Thoracic aorta (tissue), 2 donors: ENCODE measurements at regions not wholly inside any gene's neighbourhood (a gene's known extent, or its start where the extent isn't known, plus 50 kb on each side); places are given as distances from the start of the nearest gene placed in this dataset.

Experiments used
- ATAC-seq: fragments of 150-250 bp; one replicate; pipeline ENCODE4 v1.8.0; 2017; ENCODE audit warnings: low read depth; ENCODE audit not compliant: insufficient number of reproducible peaks, low FRiP score
- DNase-seq: peaks from one replicate; pipeline ENCODE4 v3.0.0-alpha.2; 2020; ENCODE audit warnings: low spot score
- H3K27ac ChIP-seq, 2 donors: fragments of 200-600 bp; sonication (generic); 1 replicate in 1 of 2; 2 replicates in 1 of 2; pipeline ENCODE4 v1.5.1; 2016; ENCODE audit warnings: mild to moderate bottlenecking in 2 of 2, moderate library complexity in 2 of 2
- H3K27me3 ChIP-seq: fragments of 200-600 bp; sonication (generic); replicated peaks from 2 replicates; pipeline ENCODE4 v1.6.0; 2016; ENCODE audit warnings: mild to moderate bottlenecking; ENCODE audit not compliant: insufficient read depth
- H3K36me3 ChIP-seq: fragments of 200-600 bp; sonication (generic); one replicate; pipeline ENCODE4 v1.5.1; 2016
- H3K4me1 ChIP-seq, 2 donors: fragments of 200-600 bp; sonication (generic); 1 replicate in 1 of 2; 2 replicates in 1 of 2; pipeline versions ENCODE4 v1.5.1 to v1.6.0; 2016; ENCODE audit warnings: low read depth in 2 of 2, mild to moderate bottlenecking in 1 of 2; ENCODE audit not compliant: control insufficient read depth in 1 of 2
- H3K4me3 ChIP-seq: fragments of 200-600 bp; sonication (generic); 2 replicates; pipeline ENCODE4 v1.5.1; 2016; ENCODE audit warnings: mild to moderate bottlenecking
- H3K9me3 ChIP-seq: fragments of 200-600 bp; sonication (generic); 2 replicates; pipeline ENCODE4 v1.5.1; 2016
- CTCF ChIP-seq: fragments of 200-600 bp; sonication (generic); IDR thresholded peaks from one replicate; pipeline ENCODE4 v1.5.1; 2019; ENCODE audit warnings: antibody characterized with exemption

GRCh38 chr7:159272739-159273138 is 128.1 kb upstream of the VIPR2 start:
- Histone ChIP-seq H3K9me3 (peaks cover 9% of the 10 kb centered on the region), H3K4me1 (no peaks in the 10 kb centered on the region), H3K36me3 (no peaks in the 10 kb centered on the region), H3K27ac (no peak overlapping the region), H3K27me3 (no peaks in the 10 kb centered on the region), H3K4me3 (no peak overlapping the region)
- ATAC-seq (no peak), DNase-seq (no peak)
- no peak for TF ChIP-seq CTCF

- H3K27ac ChIP-seq, result no peak overlapping the region
- no peak for ATAC-seq
- no peak for TF ChIP-seq CTCF
Measured at GRCh38 chr7:159271781-159272180, 127.1 kb upstream of the VIPR2 start.

GRCh38 chr7:159269745-159270144 is 125.1 kb upstream of the VIPR2 start:
- no peak overlapping the region for H3K27ac ChIP-seq
- DNase-seq (no peak), ATAC-seq (no peak)
- no peaks in the 10 kb centered on the region for H3K27me3 ChIP-seq
- no peak for TF ChIP-seq CTCF
- peaks cover 9% of the 10 kb centered on the region for H3K9me3 ChIP-seq
- no peak overlapping the region for H3K4me3 ChIP-seq
- no peaks in the 10 kb centered on the region for H3K4me1 ChIP-seq
- H3K36me3 ChIP-seq, result no peaks in the 10 kb centered on the region

More at GRCh38 chr7:159271781-159272180, 127.1 kb upstream of the VIPR2 start:
- DNase-seq, result no peak
- Histone ChIP-seq H3K4me3 (no peak overlapping the region), H3K9me3 (peaks cover 9% of the 10 kb centered on the region), H3K27me3 (no peaks in the 10 kb centered on the region), H3K4me1 (no peaks in the 10 kb centered on the region), H3K36me3 (no peaks in the 10 kb centered on the region)

GRCh38 chr7:159263430-159263829 is 118.8 kb upstream of the VIPR2 start:
- H3K9me3 ChIP-seq, result peaks cover 3% of the 10 kb centered on the region
- H3K4me3 ChIP-seq, result no peak overlapping the region
- no peaks in the 10 kb centered on the region for H3K27me3 ChIP-seq
- DNase-seq (no peak), ATAC-seq (no peak)
- no peak overlapping the region for H3K27ac ChIP-seq
- no peak for TF ChIP-seq CTCF
- no peaks in the 10 kb centered on the region for H3K4me1 ChIP-seq
- no peaks in the 10 kb centered on the region for H3K36me3 ChIP-seq

GRCh38 chr7:159253657-159254056 is 109.0 kb upstream of the VIPR2 start:
- Histone ChIP-seq H3K27ac (no peak overlapping the region), H3K36me3 (no peaks in the 10 kb centered on the region), H3K27me3 (no peaks in the 10 kb centered on the region), H3K4me3 (no peak overlapping the region), H3K4me1 (no peaks in the 10 kb centered on the region), H3K9me3 (no peaks in the 10 kb centered on the region)
- no peak for TF ChIP-seq CTCF
- ATAC-seq, result no peak
- no peak for DNase-seq
